GM19372 (cell line): ENCODE measurements at regions not wholly inside any gene's neighbourhood (a gene's known extent, or its start where the extent isn't known, plus 50 kb on each side); places are given as distances from the start of the nearest gene placed in this dataset.

Experiments used
- ATAC-seq: cut with Tn5 transposase; IDR thresholded peaks from one replicate; pipeline ENCODE4 v1.9.1; 2021; ENCODE audit warnings: mild to moderate bottlenecking, low read depth, moderate library complexity; ENCODE audit not compliant: unreplicated experiment

DNA sequence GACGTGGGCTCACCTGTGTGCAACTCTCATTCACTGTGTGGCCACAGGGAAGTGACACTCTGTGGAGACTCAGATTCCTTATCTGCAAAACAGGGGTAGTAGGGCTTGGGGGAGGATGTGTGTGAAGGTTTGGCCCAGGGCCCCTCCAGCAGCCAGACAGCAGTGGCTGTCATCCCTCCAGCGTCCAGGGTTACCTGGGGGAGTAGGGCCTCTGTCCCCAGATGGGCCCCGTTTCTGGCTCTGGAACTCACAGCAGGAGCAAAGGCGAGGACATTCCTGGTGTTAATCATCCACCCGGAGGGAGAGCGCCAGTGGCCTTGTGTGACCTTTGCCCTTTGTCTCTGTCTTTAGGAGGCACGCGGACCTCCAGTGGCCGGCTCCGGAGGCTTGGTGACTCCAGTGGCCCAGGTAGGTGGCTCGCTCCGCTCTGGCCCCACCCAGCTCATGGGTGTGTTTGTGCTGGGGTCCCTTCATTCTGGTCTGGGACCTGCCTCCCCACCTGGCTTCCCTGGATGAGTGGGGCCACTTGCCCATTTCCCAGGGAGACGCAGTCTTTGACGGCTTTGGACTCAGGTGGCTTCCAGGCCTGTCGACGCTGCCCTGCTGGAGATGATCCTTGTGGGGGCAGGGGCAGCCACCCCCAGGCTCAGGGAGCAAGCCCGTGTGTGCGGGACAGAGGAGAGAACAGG is 166.2 kb downstream of the SEC14L1 start:
- no peak for ATAC-seq

GRCh38 chr17:77307479-77308198 is 166.9 kb downstream of the SEC14L1 start:
- no peak for ATAC-seq

DNA sequence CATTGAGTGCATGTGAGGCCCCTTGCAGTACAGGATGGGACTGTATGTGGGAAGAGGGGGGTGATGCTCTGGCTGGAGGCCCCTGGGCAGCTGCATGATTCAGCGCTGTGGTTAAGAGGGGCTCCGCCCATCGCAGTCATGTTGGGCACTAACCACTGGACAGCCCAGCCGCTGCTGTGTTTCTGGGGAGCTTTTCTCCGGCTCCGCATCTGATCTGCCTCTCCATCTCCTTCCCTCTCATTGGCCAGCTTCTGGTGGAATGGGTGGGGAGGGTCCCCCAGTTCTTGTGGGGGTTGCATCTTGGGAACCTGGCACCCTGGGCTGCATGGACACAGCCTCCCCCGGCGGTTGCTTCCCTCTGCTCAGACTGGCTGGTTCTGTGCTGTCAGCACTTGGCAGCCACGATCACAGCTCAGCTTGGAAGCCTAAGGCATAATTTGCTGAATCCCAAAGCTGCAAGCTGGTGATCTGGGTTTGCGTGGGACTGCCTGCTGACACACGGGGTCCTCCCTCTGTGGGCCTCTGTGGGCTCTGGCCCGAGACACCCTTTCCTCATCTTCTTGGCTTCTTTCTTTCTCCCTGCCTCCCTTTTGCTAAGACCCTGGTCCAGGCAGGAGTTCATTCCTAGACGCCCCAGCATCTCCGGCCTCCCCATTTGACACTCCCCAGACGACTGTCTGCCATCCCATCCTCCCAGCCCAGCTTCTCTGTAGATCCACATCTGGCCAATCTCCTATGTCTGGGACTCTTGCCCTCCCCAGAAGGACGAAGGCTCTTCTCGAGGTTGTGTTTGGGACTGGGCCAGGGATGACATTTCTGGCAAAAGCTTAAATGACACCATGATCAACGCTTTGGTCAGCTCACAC is 168.3 kb downstream of the SEC14L1 start:
- ATAC-seq: no peak

DNA sequence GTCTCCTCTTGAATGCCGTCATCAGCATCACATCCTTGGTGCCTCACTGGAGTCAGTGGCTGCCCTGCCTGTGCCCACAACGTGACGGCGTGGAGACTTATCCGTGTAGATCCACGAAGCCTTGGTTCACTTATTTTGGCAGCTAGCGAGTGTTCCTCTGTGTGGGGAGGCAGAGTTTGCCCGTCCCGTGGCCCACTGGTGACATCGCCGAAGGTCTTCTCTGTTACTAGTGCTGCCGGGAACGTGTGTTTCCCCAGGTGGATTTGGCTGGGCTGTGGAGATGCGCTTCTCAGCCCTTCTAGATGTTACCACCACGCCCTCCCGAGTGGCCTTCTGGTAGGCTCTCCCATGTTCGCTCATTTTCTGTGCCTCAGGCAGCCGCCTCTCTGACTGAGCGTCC is 169.6 kb downstream of the SEC14L1 start:
- ATAC-seq: no peak

DNA sequence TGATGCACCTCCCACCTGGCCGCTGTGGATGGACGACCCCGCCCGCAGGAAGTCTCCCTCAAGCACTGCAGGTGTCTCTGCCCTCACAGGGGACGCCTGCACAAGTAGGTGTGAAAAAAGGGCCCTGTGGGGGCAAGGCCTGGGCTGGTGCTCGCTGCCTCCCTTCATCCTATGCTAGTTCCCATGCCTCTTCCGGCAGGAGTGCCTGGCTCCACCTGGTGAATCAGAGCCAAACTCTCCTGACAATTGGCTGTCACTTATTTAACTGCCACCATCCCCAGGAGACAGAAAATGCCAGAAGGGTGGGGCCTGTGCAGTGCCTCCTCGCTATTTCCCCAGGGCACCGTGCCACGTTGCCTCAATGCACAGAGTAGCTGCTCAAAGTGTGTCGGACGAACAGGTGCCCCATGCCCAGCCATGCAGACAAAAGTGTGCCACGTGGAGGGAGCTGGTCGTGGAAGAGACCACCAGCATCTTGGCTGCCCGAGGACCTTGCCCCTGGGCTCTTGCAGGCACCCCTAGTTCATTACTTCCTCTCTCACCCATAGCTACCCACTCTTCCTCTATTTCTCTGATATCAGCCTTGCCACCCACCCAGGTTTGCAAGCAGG is 170.7 kb downstream of the SEC14L1 start:
- ATAC-seq: no peak

DNA sequence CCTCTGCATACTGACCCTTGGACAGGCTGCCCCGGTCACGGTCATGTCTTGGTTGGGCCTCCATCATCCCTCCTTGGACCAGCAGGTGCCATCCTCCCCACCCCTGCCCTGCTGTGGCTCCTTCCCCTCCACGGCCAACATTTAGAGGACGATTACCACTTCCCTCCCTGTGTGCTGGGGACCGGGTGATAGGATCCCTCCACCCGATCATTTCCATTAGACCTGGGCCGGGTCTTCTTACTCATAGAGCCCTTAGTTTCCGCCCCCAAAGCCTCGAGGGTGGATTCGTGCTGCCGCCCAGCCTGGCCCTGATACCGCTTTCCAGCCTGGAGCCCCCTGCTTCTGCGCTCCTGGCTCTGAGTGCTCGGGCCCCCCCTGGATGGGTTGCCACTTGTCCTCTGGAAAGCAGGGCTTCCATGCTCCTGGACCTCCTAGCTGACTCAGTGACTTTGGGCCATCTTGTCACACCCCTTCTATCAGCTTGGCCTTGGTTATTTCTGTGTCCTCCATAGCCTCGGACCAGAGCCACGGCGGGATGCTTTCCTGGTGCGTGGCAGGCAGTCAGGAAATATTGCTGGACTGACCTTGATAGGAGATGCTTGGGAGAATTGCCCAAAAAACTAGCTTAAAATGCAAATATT is 171.4 kb downstream of the SEC14L1 start:
- no peak for ATAC-seq

- ATAC-seq: no peak
Observed at GRCh38 chr17:77312786-77313599, 172.2 kb downstream of the SEC14L1 start.

GRCh38 chr17:77313831-77314230 is 173.1 kb downstream of the SEC14L1 start:
- ATAC-seq: no peak

- no peak for ATAC-seq
Observed at GRCh38 chr17:77314601-77315000, 173.8 kb downstream of the SEC14L1 start.

DNA sequence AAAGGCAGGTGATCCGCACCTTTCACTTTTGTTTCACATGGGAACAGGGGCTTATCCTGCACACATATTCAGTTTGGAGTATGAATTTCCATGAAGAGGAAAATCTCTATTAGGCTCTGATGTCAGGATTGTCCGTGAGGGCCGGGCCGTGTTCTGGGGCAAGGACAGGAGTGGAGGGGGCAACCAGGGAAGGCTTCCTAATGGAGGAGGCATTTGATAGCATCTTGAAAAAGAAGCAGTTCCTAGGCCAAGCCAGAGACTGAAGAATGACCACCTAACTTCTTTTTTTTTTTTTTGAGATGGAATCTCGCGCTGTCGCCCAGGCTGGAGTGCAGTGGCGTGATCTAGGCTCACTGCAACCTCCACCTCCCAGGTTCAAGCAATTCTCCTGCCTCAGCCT is 174.2 kb downstream of the SEC14L1 start:
- no peak for ATAC-seq

GRCh38 chr17:77315551-77316190 is 174.9 kb downstream of the SEC14L1 start:
- ATAC-seq: no peak

DNA sequence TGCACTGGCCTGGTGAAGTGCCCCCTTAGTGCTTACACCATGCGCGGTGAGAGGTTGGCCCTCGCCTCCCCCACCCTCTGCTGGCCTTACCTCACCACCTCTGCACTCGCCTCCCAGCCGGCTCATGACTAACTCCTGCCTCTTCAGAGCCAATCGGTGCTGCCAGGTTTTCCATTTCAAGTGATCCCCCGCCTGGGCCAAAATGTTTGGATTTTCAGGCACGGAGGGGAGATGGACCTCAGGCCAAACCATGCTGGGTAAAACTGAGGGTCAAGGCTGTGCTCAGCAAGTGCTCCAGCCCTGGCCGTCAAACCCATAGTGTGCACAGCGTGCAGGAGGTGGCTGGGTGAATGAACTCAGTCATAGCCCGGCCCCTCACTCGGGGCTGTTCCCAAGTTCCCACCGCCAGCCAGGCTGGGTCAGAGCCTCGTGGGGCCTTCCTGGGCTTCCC is 175.4 kb downstream of the SEC14L1 start:
- ATAC-seq: no peak

DNA sequence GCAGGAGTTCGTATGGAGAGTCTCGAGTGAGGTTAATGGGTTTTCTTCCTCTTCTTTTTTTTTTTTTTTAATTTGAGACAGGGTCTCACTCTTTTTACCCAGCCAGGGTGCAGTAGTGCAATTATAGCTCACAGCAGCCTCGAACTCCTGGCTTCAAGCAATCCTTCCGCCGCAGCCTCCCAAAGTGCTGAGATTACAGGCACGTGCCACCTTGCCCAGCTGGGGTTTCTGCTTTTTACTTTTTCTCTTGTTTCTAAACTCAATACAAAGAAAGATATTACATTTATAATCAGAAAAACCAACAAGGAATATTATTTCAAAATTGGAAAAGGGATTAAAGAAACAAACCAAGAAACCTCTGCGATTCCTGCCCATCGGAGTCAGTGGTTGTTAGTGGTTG is 175.9 kb downstream of the SEC14L1 start:
- ATAC-seq: no peak

DNA sequence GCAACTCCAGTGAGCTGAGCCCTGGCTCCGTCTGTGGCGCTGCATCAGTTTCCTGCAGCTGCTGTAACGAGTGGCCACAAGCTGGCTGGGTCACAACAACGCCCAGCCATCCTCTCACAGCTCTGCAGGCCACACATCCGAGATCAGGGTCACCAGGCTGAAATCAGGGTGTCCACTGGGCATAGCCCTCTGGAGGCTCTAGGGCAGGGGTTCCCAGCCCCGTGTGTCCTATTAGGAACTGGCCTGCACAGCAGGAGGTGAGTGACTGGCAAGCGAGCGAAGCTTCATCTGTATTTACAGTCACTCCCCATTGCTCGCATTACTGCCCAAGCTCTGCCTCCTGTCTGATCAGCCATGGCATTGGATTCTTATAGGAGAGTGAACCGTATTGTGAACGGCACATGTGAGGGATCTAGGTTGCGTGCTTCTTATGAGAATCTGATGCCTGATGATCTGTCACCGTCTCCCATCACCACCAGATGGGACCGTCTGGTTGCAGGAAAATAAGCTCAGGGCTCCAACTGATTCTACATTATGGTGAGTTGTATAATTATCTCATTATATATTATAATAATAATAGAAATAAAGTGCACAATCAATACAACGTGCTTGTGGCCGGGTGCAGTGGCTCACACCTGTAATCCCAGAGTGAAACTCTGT is 176.5 kb downstream of the SEC14L1 start:
- ATAC-seq: no peak

- ATAC-seq: no peak
Observed at GRCh38 chr17:77318021-77318420, 177.3 kb downstream of the SEC14L1 start.

DNA sequence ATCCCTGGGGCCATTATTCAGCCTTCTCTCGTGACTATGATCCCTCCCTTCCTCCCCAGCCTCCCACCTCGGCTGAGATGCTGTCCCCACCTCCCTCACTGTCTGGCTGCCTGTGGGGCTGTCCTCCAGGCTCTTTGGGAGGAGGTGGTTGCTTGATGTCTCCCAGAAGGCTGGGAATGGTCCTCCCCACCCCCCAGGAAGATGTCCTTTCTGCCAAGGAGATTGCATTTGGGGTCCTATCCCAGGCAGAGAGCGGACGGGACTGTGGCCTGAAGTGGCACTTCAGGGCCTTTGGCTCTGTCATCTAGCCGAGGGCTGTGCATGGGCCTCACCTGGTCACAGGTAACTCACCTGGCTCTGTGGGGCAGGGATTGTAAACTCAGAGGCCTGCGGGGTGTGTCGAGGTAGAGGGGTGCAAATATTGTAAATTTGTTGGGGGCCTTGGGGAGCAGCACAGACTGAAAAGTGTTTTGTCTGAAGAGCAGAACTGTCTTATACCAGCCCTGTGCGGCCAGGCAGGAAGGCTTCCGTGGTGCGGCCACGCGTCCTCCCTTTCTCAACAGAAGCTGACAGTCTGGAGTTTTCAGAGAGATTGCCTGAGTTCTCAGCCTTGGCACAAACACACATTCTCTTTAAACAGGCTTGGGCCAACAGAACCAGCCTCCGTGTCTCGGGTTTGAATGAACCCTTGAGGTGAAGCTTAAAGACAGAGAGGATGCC is 177.9 kb downstream of the SEC14L1 start:
- ATAC-seq: no peak

DNA sequence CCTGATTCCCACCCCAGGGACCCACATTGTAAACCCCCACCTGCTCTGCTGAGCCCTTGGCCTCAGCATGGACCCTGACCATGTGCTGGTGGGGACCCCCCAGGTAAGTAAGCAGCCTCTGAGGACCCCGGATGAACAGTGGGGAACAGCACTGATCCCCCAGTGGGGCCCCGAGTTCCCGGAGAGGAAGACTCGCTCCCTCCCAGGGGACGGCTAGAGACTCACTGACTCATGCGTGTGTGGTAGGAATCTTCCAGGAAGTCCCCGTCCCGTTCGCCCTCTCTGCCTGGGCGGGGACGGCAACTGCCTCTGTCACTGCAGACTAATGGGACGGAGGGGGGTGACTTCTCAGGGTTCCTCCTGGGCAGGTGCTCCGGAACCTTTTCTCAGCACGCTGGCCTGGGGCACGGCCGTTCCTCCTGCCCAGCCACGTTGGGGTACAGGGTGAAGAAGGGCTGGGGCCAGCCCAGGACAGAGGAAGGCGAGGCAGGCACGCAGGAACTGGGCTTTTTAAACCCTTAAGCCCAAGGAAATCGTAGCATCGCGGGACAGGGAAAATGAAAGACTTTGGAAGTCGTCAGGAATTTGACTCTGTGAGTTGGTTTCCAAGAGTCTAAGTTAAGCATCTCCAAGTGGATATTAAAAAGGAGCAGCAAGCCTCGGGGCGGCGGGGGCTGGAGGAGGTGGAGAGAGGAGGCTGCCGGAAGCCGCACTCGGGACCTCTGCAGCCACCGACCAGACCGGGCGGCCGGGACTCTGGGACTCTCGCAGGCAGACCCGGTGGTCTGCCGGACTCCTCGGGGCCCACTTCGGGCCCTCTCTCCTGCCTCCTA is 178.7 kb downstream of the SEC14L1 start:
- ATAC-seq: no peak
